Fibroblast of pulmonary artery (primary cell): ENCODE measurements at regions not wholly inside any gene's neighbourhood (a gene's known extent, or its start where the extent isn't known, plus 50 kb on each side); places are given as distances from the start of the nearest gene placed in this dataset.

Experiments
- DNase-seq: peaks from one replicate; pipeline ENCODE4 v3.0.0-alpha.2; 2010; ENCODE audit warnings: low read depth
- H3K4me3 ChIP-seq: replicated peaks from 2 replicates; pipeline ENCODE4 v1.5.1; 2011; ENCODE audit warnings: low read depth, mild to moderate bottlenecking, control low read depth, low read length, moderate library complexity
- TF ChIP-seq, protein P1 (sequence below): IDR thresholded peaks from 2 replicates; pipeline ENCODE4 v1.5.1; 2011; ENCODE audit warnings: mild to moderate bottlenecking, control low read depth, low read length, inconsistent platforms; ENCODE audit errors: missing control alignments

DNA sequence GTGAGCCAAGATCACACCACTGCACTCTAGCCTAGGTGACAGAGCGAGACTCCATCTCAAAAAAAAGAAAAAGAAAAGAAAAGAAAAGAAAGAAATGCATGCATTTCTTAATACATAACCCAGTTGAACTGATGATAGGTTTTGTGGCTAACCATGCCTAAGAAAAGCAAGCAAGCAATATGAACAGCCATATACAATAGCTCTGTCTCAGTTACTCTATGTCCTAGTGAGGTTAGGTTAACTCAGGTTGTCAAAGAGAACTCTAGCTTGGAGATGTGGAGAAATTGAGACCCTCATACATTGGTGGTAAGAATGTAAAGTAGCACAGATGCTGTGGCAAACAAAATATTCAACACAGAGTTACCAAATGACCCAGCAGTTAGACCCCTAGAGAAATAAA lies 167.0 kb upstream of the RASGEF1B start:
- TF ChIP-seq, protein P1, sequence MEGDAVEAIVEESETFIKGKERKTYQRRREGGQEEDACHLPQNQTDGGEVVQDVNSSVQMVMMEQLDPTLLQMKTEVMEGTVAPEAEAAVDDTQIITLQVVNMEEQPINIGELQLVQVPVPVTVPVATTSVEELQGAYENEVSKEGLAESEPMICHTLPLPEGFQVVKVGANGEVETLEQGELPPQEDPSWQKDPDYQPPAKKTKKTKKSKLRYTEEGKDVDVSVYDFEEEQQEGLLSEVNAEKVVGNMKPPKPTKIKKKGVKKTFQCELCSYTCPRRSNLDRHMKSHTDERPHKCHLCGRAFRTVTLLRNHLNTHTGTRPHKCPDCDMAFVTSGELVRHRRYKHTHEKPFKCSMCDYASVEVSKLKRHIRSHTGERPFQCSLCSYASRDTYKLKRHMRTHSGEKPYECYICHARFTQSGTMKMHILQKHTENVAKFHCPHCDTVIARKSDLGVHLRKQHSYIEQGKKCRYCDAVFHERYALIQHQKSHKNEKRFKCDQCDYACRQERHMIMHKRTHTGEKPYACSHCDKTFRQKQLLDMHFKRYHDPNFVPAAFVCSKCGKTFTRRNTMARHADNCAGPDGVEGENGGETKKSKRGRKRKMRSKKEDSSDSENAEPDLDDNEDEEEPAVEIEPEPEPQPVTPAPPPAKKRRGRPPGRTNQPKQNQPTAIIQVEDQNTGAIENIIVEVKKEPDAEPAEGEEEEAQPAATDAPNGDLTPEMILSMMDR: no peak
- no peak for DNase-seq
- H3K4me3 ChIP-seq: no peak overlapping the region

DNA sequence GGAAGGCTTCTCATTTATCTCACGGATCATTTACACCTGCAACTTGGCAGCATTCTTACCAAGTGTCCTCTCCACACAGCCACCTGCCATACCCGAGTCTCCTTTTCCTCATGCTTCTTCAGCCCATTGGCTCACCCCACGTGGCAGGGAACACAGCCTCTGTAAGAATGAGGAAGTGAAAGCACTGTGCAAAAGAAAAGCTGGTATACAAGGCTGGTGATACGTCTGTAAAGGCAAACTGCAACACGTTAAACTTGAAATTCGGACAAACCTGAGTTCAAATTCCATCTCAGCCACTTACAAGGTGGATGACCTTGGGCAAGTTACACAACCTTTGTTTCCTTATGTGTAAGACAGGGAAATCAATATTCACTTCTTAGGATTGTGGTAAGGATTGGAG lies 164.0 kb upstream of the RASGEF1B start:
- TF ChIP-seq, protein P1: no peak
- no peak overlapping the region for H3K4me3 ChIP-seq

DNA sequence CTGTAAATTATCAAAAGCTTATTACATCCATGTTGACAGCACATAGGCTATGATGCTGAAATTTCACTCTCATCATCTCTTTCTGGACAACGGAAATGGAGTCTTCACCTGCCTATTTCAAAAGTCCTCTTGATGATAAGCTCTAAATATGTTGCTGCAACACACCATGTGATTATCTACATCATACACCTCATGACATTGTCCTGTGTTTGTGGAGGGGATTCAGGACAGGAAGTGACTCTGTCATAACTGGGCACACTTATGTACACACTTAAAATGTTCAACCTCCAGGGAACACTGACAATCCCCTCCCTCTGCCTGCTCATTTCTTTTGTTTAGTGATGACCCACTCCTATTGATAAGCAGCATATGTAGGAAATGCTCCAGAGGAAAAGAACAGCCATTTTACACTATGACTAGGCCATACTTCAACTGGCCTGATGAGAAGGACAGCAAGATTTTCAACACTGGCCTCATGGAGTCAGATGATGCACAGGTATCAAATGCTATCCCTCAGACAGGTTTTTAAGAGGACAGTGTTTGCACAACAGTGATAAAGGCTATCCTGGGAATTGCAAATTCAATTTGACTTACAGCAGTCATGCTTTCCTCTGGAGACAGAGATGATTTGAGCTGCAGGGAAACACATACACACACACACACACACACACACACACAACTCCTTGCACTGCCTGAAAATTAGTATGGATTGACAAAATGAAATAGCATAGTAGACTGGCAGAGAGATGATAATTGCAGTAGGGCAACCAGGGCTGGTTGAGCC lies 163.3 kb upstream of the RASGEF1B start:
- no peak for DNase-seq
- TF ChIP-seq, protein P1: no peak
- H3K4me3 ChIP-seq: no peak overlapping the region

More for the DNA sequence above, 164.0 kb upstream of the RASGEF1B start:
- DNase-seq: no peak

DNA sequence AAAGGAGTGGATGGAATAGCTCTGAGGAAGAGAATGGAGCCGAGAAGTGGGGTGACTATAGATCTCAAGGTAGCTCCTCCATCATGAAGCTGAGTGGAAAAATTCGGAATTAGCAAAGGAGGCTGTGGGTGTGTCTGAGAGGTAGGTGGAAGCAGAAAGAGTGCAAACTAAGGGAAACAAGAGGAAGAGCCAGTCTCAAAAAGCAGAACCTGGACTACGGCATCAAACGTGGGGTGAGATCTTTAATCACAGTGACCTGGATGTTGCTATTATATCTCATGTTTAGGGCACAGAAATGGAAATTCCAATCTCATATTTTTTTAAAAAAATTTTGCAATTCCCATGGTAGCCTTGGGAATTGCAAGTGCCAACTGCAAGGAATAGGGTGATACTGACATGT lies 162.5 kb upstream of the RASGEF1B start:
- no peak for DNase-seq
- no peak overlapping the region for H3K4me3 ChIP-seq
- TF ChIP-seq, protein P1: no peak

DNA sequence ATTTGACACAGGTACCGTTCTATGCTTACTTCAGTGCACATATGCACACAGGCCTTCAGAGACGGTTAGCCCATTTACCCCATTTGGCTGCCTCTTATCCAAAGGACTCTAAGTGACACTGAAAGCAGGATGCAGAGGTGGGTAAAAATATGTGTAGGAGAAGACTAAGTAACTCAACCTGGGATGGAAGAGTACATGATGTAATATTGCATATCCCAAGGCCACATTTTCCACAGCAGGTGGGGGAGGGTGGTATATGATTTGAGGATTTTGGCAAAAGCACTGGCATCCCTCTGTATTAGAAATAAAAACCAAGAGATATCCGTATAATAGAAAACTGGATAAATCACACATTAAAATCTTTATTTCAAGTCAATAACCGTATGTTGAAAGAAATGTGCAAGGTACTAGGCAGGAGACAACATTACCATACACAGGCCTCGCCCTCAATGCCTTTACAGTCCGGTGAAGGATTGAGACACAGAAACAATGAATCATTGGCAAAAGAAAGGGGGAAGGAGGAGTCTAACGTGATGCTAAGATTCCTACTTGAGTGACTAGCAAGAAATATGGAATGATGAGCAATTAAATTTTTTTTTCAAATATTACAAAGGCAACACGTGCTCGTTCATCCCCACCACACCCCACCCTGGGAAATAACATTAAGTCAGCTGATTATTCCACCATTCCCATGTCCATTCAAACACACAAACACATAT lies 161.0 kb upstream of the RASGEF1B start:
- H3K4me3 ChIP-seq: no peak overlapping the region
- peak; percentile 14 for DNase-seq
- TF ChIP-seq, protein P1: no peak

DNA sequence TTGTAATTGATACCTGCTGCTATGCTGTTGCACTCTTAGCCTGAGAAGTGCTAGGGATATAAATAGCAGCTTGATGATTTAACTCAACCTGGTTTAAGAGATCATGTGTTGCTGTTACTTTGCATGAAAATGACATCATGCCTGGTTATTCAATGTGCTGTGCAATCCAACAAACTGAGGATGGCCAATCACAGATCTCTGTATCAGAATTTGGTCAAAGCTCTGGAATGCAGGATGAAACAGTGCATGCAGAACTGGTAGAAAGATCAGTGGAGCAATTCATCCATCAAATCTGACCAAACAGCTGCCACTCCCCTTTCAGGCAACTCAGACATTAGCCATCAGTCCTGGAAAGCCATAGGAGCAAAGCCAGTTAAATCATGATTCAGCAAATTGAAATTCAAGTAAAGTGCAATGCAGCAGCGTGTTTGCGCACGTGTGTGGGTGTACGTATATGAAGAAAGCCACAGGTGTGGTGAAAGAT lies 160.3 kb upstream of the RASGEF1B start:
- TF ChIP-seq, protein P1: no peak
- DNase-seq: peak; percentile 68
- H3K4me3 ChIP-seq: no peak overlapping the region
